GM18951 (cell line): ENCODE measurements at regions not wholly inside any gene's neighbourhood (a gene's known extent, or its start where the extent isn't known, plus 50 kb on each side); places are given as distances from the start of the nearest gene placed in this dataset.

Experiments
- POLR2A ChIP-seq: IDR thresholded peaks from 4 replicates; pipeline ENCODE4 v1.6.1; 2011; ENCODE audit warnings: mild to moderate bottlenecking; ENCODE audit not compliant: insufficient read length, insufficient read depth; ENCODE audit errors: extremely low read depth
- in situ Hi-C: fragments of 300-500 bp; cut with MboI; formaldehyde crosslinking; loops from one replicate; pipeline ENCODE4 v1.12.0; 2022; ENCODE audit warnings: low sequenced_read_pairs, mixed read lengths, inconsistent platforms; ENCODE audit not compliant: unreplicated experiment

DNA sequence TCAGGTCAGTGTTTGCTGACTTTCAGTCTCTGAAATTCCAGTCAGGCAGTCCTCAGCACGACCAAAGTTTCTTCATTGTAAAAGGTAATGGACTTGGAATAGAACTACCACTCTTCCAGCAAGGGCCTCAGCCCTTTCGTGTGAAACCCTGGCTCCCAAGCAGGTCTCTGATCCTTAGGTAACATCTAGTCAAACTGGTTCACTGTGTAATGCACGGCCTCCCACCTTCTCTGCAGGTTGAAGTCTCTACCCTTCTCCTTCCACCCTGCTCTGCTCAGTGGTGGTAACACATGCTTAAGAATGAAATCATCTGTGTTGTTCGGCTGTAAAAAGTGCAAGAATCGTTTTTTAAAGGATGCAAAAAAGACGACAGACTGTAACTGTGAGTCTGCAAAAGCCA, 287.2 kb upstream of the POU3F2 start:
- in situ Hi-C loops: no loop called here
- no peak for TF ChIP-seq POLR2A

DNA sequence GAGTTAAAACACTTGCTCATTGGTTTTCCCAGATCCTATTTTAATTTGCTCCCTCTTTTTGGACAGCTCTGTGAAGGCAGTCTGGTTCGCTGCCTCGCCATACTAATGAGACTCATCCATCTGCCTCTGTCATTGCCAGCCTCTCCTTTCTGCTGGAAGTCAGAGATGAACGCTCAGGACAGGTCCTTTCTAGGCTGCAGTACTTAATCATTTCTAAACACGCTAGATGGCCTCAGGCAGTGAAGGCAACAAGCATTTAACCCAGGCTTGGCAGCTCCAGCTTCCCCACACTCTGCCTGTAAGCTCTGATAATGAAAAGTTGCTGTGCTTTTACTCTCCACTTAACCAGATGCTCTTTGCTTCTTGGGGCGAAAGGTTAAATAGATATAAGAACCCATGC, 286.7 kb upstream of the POU3F2 start:
- in situ Hi-C loops: no loop called here
- no peak for TF ChIP-seq POLR2A

DNA sequence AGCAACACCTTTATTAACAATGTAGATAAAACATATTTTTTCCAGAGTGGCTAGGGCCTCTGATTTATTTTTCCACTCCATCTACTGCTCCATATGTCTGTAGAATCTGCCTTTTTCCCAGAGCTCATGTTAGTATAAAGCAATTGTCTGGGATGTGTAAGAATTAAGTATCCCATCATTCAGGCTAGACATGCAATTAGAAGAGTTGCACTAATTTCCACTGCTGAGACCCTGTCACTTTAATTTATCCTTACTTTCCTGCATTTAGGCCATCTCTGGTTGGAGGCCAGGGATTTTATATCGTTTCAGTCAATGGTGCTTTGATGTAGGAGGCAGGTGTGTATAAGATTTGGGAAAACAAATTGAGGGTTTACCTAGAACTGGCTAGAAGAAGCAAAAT, 286.1 kb upstream of the POU3F2 start:
- in situ Hi-C loops: no loop called here
- no peak for TF ChIP-seq POLR2A

DNA sequence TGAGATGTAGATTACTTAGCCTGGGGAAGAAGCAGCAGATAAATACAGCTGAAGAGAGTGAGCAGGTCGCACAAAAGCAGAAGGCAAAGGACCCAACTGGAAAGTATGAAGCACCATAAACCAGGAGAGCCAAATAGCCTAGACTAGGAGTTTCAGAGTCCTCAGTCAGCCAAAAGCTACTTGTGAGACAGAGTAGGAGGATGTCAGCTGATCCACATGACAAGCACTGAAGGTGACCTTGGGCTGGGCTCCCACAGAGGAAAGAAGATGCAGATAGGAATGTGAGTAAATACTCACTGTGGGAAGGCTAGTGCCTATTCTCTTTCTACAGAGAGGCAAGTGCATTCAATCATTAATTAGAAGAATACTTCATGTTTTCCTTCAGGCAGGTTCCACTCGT, 274.0 kb upstream of the POU3F2 start:
- in situ Hi-C loops: no loop called here
- TF ChIP-seq POLR2A: no peak

DNA sequence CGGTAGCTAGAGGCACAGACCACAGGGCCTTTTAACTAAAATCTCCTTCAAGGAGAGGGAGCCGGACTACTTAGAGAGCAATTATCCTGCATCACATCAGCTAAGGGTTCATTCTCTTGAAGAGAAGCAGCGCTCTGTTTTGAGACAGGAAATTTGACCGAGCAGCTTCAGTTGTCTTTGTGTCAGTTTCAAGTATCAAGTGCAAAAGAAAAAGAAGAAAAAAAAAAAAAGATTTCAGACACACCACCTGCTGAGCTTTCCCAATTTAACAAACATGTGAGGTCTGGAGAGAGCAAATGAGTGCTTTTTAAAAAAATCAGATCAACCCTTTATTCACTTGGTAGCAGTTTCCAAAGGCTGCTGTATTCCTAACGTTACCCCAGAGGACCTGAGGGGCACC, 273.5 kb upstream of the POU3F2 start:
- in situ Hi-C loops: no loop called here
- no peak for TF ChIP-seq POLR2A

DNA sequence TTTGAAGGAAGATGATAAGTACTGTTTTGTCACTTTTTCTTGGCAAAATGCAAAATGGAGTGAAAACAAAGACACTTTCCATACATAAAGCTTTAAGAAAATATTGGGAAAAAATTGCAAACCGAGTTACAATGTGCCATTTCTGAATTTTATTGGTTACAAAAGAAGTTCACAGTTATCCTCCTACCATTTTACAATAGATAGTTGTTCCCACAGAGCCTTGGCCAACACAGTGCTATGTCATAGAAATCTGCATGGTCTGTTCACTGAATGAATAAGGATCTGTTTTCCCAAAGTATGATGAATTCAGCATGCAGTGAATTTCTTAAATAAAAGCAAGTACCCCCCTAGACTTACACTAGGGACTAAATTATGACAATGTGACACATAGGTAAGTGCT, 268.2 kb upstream of the POU3F2 start:
- no peak for TF ChIP-seq POLR2A
- in situ Hi-C loops: no loop called here

DNA sequence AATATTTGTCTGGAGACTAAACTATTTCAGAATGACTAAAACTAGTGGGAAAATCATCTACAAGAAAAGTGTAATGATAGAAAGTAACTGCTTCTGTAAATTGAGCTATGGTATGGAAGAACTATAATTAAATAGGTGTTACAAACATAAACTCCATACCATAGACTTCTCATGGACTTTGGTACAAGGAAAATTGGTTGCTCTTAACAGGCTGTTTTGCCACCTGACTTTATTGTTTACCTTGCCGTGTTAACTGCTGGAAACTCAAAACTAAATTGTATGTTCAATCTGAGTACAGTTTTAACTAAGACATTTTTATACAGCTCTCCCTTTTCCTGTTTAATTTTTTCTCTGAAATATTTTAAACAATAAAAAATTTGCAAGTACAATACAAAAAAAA, 261.8 kb upstream of the POU3F2 start:
- no peak for TF ChIP-seq POLR2A
- in situ Hi-C loops: no loop called here

DNA sequence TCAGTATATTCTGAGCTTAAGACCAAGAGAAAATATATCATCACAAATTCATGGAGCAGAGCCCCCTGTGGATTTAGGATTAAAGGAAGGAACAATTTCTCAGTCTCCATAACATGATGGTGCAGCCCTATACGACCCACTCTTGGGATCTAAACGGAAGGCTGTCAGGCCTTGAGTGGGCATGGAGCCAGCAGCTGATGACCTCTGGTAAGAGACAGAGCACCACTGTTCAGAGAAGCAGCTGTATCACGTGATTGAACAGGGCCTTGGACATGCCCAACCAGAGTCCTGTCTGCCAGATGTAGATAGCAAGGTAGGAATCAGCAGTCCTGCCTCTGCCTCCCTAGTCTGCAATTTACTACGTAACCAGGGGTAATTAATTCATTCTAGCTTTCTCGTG, 259.4 kb upstream of the POU3F2 start:
- no peak for TF ChIP-seq POLR2A
- in situ Hi-C loops: no loop called here

DNA sequence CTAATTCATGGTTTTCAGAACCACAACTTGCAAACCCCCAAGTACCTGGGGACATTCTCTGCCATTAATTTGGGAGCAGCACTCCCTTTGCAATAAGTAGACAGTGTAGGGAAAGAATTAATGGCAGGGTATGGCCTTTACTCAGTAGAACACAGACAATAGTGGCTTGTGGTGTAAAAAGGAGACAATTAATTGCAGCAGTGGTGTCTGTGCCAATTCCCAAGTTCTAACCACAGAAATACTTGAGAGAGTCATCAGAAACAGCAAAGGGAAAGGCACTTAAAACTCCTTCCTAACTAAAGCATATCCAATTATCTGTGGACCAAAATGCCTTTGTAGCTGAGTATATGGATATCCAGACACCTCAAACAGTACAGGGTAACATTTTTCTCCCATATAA, 257.6 kb upstream of the POU3F2 start:
- in situ Hi-C loops: no loop called here
- no peak for TF ChIP-seq POLR2A

DNA sequence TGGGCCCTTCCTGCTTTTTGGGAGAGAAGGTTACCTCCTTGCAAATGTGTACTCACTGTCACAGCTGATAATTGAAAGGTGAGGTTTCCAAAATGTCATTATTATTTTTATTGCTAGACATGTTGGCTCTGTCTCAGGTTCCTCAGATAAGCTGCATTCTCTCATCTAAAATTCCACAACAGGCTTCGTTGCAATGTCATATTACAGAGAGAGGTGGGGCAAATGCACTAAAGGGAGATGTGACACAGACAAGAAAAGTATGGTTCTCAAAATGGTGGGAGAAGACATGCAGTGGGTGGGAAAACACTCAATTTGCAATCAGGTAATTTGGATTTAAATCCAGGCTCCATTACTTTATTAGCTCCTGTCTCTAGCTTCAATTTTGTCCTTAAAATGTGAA, 256.4 kb upstream of the POU3F2 start:
- no peak for TF ChIP-seq POLR2A
- in situ Hi-C loops: no loop called here

DNA sequence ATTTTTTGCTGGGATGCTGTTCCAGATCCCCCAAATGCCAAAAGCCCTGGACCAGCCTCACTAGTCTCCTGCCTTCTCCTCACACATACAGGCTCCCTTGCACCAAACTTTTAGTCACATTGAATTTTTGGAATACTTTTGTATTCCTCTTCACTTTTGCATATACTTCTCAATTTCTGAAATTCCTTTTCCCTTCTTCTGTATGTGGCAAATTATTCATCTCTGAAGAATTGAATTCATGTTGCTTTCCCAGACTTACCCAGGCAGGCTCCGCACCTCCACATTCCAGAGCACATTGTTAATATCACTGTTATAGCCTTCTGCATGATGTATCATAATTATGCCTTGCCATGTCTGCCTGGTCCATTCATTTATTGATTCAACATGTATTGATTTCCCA, 255.3 kb upstream of the POU3F2 start:
- in situ Hi-C loops: no loop called here
- TF ChIP-seq POLR2A: no peak

DNA sequence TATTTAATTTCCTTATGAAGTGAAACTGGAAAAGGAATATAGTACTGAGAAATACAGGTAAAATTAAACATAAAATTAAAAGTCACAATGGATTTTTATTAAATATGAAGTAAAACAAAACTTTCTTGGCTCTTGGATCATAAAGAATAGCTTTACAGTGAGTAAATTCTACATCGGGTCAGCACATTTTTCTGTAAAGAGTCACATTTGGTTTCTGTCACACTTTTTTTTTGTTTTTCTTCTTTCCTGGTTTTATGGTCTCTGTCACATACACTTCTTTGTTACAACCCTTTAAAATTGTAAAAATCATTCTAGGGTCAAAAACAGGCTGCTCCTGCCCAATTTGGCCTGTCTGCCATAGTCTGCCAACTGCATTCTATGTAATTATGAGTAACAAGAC, 254.4 kb upstream of the POU3F2 start:
- in situ Hi-C loops: no loop called here
- TF ChIP-seq POLR2A: no peak

DNA sequence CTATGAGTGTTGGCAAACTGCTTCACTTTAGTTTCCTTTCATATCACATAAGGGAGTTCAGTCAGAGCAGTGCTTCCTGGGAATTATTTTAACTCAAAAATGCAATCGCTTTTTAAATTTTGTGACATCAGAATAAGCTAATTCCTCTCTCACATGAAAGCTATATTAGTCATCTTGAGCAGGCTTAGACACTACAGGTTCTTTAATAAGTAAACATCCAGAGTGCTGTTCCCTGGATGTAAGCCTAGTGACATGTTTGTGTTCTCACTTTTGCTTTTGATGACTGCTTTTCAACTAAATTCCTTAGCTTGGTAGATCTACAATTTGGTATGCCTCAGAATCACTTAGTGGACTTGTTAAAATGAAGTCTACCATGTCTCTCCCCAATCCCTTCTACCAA, 252.7 kb upstream of the POU3F2 start:
- in situ Hi-C loops: no loop called here

DNA sequence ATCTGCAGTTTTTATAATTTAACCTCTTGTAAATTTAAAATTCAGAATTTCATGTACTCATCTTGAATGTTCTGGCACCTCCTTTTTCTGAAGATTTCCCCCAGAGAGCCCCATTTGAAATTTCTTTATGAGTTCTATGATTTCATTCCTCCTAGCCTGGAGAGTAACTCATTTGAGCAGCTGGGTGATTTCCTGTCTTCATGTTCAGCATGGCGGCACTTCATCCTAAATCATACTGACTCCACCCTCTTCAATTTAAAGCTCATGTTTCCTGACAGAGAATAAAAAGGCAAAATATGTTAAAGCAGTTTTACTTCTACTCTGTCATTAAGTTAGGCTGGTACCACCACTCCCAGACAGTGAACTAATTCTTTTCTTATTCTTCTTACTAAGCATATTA, 250.9 kb upstream of the POU3F2 start:
- no peak for TF ChIP-seq POLR2A
- in situ Hi-C loops: no loop called here

More for the DNA sequence above, 252.7 kb upstream of the POU3F2 start:
- no peak for TF ChIP-seq POLR2A

DNA sequence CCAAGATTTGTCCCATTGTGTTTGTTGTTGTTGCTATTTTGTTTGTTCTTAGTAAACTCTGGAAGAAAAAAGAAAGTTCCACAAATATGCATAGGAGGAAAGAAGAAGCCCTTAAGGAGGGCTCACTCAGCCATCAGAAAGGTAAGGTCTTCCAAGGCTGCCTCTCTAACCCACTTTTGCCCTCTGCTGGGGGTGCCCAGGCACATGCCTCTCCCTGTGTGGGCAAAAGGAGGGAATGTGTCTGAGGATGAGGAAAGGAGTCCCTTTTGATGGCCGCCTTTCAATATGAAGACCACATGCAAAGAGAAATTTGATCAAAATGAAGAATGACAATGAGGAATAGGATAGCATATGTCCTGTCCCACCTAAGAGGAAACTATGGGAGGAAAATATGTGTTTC, 248.2 kb upstream of the POU3F2 start:
- no peak for TF ChIP-seq POLR2A
- in situ Hi-C loops: no loop called here
